ENCODE measurements at regions not wholly inside any gene's neighbourhood (a gene's known extent, or its start where the extent isn't known, plus 50 kb on each side); places are given as distances from the start of the nearest gene placed in this dataset.
"Not testable (repeated sequence)": the region's sequence is repeated elsewhere in the genome, so short reads cannot be mapped to it uniquely, and the experiment has no call there.

DNA sequence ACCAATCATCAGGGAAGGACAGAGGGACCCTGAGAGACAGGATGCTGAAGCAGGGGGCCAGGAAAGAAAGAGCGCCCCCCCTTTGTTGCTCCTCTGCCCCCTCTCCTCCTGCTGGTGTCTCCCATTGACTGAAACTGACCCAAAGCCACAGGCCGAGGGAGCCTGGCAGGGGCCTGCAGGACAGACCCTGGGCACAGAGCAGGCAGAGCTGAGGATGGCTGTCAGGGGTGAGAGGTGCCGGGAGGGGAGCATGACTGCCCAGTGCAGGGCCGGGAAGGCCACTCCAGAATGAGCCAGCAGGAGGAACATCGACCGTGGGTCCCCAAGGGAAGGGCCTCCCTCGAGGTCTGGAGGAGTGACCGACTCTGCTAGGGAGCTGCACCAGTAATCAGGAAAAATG, 427.8 kb downstream of the PREX1 start:
- no peak for DNase-seq

GRCh38 chr20:48398506-48399449, 429.0 kb downstream of the PREX1 start:
- DNase-seq, result no peak

DNA sequence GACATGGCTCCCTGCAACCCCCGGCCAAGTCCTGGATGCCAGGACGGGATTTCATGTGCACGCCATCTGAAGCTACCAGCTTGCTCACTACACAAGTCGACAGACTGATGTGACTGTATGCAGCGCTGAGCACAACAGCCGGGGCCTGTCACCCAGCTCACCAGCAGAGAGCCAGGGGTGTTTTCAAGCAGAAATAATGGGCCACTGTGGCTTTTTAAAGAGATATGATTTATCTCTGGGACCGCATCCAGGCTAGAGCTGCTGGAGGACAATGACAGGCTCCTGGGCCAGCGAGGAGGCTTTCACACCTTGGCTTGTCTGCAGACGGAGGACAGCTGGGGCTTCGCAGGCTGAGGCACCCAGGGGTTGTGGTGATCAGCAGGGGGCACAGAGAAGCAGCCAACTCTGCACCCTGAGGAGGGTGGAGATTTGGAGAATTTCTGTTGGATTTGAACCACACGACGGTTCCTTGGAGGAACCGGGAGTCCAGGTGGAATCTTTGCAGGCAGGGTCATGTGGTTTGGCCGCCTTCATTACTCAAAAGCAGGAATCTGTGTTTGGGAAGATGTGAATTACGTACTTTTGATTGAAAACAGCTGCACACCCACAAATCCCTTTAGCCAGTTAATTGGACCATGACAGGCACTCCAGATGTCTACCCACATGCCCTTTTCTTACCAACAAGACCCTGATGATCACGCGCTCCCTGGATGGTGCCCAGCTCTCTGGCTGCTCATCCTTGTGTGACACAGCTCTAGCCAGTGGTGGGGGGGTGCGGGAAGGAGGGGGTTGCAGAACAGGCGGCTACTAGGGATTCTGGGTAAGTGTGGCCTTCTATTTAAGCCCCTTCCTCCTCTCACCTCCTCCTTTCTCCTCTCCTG, 430.6 kb downstream of the PREX1 start:
- not testable (repeated sequence) for DNase-seq

GRCh38 chr20:48395816-48396546, 431.8 kb downstream of the PREX1 start:
- DNase-seq, result no peak

DNA sequence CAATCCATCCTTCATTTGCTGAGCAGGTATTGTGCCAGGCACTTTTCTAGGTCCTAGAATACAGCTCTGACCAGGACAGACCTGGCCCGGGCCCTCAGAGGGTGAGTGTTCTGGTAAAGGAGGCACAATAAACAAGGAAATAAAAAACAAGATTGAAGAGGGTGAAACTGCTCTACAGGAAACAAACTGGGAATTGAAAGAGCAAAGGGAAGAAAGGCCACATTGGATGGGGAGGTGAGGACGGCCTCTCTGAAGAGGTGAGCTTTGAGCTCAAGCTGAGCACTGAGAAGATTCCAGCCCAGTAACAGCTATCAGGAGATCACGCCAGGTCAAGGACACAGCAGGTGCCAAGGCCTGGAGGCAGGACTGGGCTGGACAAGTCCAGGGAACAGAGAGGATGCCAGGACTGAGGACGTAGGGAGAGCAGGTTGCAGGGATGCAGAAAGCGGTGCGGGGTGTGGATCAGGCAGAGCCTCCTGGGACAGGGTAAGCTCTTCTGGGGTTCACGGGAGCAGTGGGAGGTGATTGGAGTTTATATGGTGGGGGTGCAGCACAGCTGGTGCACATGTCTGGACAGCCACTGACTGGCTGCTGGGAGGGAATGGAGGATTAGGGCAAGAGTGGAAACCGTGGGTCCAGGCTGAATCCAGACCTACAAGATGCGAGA, 433.3 kb downstream of the PREX1 start:
- DNase-seq, result no peak

DNA sequence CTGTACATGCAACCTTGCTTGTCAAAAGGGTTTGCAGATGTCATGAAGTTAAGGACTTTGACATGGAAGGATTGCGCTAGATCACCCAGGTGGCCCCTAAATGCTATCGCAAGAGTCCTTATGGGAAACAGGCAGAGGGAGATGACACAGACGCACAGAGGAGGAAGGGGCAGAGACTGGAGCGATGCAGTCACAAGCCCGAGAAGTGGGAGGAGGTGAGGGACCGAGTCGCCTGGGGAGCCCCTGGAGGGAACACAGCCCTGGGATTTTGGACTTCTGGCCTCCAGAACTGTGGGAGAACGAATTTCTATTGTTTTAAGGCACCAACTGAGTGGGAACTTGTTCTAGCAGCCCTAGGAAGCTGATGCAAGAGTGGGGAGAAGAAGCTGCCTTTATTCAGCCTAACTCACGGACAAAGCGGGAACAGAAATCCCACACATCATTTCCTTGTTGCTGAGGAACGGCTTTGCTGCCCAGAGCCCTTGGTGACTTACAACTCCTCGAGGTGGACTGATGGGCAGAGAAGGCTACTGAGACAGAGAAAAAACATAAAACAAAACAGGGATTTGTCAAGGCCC, 434.0 kb downstream of the PREX1 start:
- no peak for DNase-seq

GRCh38 chr20:48393311-48393685, 434.5 kb downstream of the PREX1 start:
- DNase-seq, result no peak

GRCh38 chr20:48392407-48393310, 435.1 kb downstream of the PREX1 start:
- no peak for DNase-seq

DNA sequence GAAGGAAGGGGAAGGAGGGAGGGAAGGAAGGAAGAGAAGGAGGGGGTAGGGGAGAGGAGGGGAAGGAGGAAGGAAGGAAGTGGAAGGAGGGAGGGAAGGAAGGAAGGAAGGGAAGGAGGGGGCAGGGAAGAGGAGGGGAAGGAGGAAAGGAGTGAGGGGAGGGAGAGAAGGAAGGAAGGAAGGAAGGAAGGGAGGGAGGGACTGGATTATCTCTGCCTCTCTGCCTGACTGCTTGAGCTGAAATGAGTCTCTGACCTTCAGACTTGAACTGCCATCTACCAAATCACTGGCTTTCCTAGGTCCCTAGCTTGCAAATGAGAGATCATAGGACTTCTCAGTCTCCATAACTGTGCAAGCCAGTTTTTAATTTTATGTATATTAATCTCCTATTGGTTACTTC, 436.8 kb downstream of the PREX1 start:
- no peak for DNase-seq

DNA sequence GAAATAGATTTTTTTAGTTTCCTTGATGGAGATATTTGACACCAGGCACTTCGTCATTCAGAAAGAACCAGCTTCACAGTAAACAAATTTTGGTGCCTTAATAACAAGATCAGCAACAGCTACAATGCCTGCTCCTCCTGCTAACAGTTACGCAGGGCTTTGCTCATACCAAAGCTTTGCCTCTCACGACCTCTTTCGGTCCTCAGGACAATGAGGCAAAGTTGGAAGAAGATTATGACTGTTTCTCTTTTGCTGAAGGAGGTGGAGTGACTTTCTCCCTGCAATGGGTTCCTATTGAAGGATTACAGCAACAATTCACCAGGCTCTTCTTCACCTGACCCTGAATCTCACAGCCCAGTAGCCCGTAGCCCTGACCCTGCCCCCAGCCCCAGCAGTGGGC, 440.1 kb downstream of the PREX1 start:
- no peak for DNase-seq

GRCh38 chr20:48385527-48385926, 442.3 kb downstream of the PREX1 start:
- no peak for DNase-seq

GRCh38 chr20:48385114-48385513, 442.7 kb downstream of the PREX1 start:
- DNase-seq, result no peak

DNA sequence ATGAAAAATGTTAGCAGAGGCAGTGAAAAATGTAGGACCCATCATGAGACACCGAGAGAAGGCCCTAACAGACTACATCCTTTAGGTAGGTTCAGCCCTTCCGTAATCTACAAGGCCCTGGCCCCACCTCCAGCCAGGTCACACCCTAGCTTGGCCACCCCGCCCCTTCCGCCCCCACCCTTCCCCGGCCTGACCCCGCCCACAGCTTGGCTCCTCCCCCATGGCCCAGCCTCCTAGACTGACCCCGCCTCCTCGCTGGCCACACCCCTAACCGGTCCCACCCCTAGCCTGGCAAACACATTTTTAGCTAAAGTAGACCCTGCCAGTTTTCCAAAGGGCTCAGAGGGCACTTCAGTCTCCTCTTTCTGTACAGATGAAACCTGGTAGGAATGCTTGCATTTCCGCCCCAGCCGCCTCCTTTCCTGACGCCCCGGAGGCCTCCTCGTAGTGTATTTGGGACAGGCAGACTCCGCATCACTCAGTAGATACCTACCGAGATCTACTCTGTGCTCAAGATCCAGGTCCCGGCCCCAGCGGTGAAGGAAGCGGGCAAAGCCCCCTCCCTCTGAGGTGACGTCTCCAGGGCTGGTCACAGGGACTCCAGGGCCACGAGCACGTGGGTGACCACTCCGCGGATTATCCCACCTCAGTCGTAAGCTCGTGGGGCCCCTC, 443.5 kb downstream of the PREX1 start:
- no peak for DNase-seq

DNA sequence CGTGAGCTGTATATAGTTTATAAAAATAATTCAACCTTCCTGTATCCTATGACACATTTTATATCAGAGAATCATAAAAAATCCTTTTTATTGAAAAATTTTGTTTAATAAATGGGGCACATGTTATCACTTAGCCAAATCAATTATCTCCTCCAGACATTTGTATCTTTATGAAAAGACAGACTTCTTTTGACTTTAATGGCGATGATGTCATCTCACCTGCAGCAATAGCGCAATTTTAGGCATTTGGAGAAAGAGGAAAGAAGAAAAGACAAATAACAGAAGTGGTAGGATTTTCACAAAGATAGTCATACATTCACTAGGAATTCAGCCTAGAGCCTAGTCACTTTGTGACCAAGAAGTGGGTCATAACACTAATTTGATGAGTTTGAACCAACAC, 444.5 kb downstream of the PREX1 start:
- DNase-seq, result no peak

- DNase-seq, result no peak
Measured at GRCh38 chr20:48382304-48382703, 445.5 kb downstream of the PREX1 start.

- no peak for DNase-seq
Measured at GRCh38 chr20:48381353-48382120, 446.3 kb downstream of the PREX1 start.

DNA sequence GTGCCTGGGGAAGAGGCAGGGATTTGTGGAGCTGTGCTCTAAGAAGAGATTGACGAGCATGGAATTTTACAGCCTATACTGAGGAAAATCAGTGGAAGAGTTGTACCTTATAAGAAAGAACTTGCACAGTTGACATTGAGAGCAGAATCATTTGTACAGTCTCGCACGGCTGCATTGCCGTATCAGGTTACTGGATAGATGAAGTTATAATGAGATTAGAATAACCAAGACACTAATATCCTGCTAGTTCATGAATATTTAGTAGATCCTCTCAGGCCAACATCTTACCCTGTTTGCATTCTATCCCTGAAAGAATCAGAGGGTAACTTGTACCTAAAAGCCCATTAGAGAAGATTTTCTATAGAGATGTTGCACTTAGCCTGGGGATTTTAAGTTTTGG, 447.1 kb downstream of the PREX1 start:
- no peak for DNase-seq

- DNase-seq, result no peak
Measured at GRCh38 chr20:48378976-48379675, 448.7 kb downstream of the PREX1 start.

GRCh38 chr20:48377940-48378339, 449.9 kb downstream of the PREX1 start:
- no peak for DNase-seq
